Fibroblast of lung (primary cell): ENCODE measurements at regions not wholly inside any gene's neighbourhood (a gene's known extent, or its start where the extent isn't known, plus 50 kb on each side); places are given as distances from the start of the nearest gene placed in this dataset.

Experiments
- CTCF ChIP-seq, 2 donors: IDR thresholded peaks in 1 of 2; conservative IDR thresholded peaks in 1 of 2; 1 replicate in 1 of 2; 2 replicates in 1 of 2; pipeline ENCODE4 v1.5.1; 2011 to 2012; ENCODE audit warnings: low read length in 2 of 2, control low read depth in 1 of 2, inconsistent platforms in 1 of 2, low read depth in 1 of 2, mild to moderate bottlenecking in 1 of 2
- EZH2 ChIP-seq: IDR thresholded peaks from 2 replicates; pipeline ENCODE4 v1.5.1; 2012; ENCODE audit warnings: low read length, control low read depth, mild to moderate bottlenecking; ENCODE audit errors: missing control alignments

GRCh38 chr21:23522751-23523150 lies 2084.5 kb downstream of the MRPL39 start:
- TF ChIP-seq EZH2: no peak
- TF ChIP-seq CTCF (conservative IDR thresholded peaks at IDR 0.05 in 1 of 2, IDR thresholded peaks at IDR 0.05 in 1 of 2; ENCODE audit: low read depth in 1 of 2, low read length in 2 of 2): no peak
